GM12874 (cell line): ENCODE measurements at regions not wholly inside any gene's neighbourhood (a gene's known extent, or its start where the extent isn't known, plus 50 kb on each side); places are given as distances from the start of the nearest gene placed in this dataset.

Source experiments
- CTCF ChIP-seq: IDR thresholded peaks from 2 replicates; pipeline ENCODE4 v1.5.1; 2011; ENCODE audit warnings: low read depth, mild to moderate bottlenecking, control low read depth, low read length, moderate library complexity; ENCODE audit not compliant: insufficient read depth

- TF ChIP-seq CTCF: no peak
Measured at GRCh38 chr18:1394426-1394825, 489.8 kb downstream of the ADCYAP1 start.

- no peak for TF ChIP-seq CTCF
Measured at GRCh38 chr18:1394966-1395365, 490.3 kb downstream of the ADCYAP1 start.

- no peak for TF ChIP-seq CTCF
Measured at GRCh38 chr18:1408376-1408775, 503.7 kb downstream of the ADCYAP1 start.

GRCh38 chr18:1412655-1413322, 508.1 kb downstream of the ADCYAP1 start:
- no peak for TF ChIP-seq CTCF

GRCh38 chr18:1413323-1413675, 508.6 kb downstream of the ADCYAP1 start:
- no peak for TF ChIP-seq CTCF

GRCh38 chr18:1416074-1416473, 511.4 kb downstream of the ADCYAP1 start:
- no peak for TF ChIP-seq CTCF

GRCh38 chr18:1421502-1421901, 516.8 kb downstream of the ADCYAP1 start:
- no peak for TF ChIP-seq CTCF
